Astrocyte (in vitro differentiated cells and primary cell): ENCODE measurements at regions not wholly inside any gene's neighbourhood (a gene's known extent, or its start where the extent isn't known, plus 50 kb on each side); places are given as distances from the start of the nearest gene placed in this dataset.

Experiments
- EZH2 ChIP-seq: IDR thresholded peaks from 2 replicates; pipeline ENCODE4 v1.6.1; 2012; ENCODE audit warnings: mild to moderate bottlenecking, low read length, inconsistent platforms; ENCODE audit not compliant: insufficient read depth
- TF ChIP-seq, protein P1 (sequence below): IDR thresholded peaks from 2 replicates; pipeline ENCODE4 v1.5.1; 2011; ENCODE audit warnings: low read depth, mild to moderate bottlenecking, inconsistent platforms, low read length, moderate library complexity; ENCODE audit not compliant: insufficient read depth

DNA sequence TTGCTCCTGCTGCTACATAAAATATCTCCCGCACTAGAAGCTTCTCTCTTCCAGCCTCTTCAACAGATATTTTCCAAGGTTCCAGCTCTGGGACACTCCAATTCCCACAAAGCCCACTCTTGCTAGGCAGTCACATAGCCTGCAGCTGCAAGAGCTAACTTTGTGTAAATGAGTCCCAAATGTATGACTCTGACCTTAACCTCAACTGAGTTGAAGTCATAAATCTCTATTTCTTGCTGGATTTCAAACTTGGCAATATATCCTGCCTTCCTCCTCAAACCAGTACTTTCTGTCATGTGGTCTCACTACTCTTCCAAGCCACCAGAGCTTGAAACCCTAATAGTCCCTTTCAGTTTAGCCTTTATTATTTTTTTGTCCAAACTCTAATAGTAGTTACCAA is 315.4 kb upstream of the GRIA3 start:
- TF ChIP-seq, protein P1, sequence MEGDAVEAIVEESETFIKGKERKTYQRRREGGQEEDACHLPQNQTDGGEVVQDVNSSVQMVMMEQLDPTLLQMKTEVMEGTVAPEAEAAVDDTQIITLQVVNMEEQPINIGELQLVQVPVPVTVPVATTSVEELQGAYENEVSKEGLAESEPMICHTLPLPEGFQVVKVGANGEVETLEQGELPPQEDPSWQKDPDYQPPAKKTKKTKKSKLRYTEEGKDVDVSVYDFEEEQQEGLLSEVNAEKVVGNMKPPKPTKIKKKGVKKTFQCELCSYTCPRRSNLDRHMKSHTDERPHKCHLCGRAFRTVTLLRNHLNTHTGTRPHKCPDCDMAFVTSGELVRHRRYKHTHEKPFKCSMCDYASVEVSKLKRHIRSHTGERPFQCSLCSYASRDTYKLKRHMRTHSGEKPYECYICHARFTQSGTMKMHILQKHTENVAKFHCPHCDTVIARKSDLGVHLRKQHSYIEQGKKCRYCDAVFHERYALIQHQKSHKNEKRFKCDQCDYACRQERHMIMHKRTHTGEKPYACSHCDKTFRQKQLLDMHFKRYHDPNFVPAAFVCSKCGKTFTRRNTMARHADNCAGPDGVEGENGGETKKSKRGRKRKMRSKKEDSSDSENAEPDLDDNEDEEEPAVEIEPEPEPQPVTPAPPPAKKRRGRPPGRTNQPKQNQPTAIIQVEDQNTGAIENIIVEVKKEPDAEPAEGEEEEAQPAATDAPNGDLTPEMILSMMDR: no peak
- TF ChIP-seq EZH2: no peak
